OCI-M2 (cell line): ENCODE measurements at regions not wholly inside any gene's neighbourhood (a gene's known extent, or its start where the extent isn't known, plus 50 kb on each side); places are given as distances from the start of the nearest gene placed in this dataset.

Experiments
- DNase-seq: peaks from one replicate; lab custom pipeline; 2025; ENCODE audit not compliant: unreplicated experiment; lab: John Stamatoyannopoulos, UW

DNA sequence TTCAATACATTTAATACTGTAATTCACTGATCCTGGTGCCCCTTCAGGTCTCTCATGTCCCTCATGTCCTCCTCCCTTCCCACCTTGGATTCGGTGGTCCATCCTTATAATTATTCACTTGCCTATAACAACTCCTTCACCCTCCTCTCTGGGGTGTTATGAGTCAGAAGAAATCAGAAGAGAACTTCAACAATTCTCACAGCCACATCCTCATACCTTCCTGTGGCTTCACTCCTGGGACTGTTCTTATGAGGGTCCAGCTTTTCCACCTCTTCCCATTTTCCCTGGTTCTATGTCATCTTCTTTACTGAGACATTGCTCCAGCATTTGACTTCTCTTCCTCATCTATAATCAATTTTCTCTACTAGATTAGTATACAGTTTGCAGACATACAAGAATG lies 406.1 kb downstream of the NR2F1-AS1 start:
- DNase-seq, result no peak

- DNase-seq, result no peak
These were observed 415.5 kb downstream of the NR2F1-AS1 start for GRCh38 chr5:93165559-93165958.

- DNase-seq, result no peak
These were observed 416.3 kb downstream of the NR2F1-AS1 start for GRCh38 chr5:93164690-93165089.

- no peak for DNase-seq
These were observed 417.9 kb downstream of the NR2F1-AS1 start for GRCh38 chr5:93163010-93163663.

- no peak for DNase-seq
These were observed 419.1 kb downstream of the NR2F1-AS1 start for GRCh38 chr5:93161661-93162654.

DNA sequence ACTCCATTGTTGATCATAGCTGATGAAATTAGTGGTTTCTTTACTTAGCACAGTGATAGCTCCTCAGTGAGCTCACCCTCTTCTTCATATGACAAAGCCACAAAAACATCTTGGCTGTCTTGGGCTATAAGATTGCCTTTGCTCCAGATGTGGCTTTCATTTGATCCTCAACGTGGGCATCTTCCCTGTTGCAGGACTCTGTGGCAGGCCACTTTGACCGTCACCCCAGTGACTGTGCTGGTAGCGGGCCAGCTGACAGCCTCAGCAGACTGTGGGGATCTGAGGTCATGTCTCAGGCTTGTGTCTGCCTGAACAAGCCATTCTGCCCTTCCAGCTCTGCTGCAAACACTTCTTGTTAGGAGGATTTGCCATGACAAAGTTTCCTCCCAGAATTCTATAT lies 422.2 kb downstream of the NR2F1-AS1 start:
- DNase-seq, result no peak

DNA sequence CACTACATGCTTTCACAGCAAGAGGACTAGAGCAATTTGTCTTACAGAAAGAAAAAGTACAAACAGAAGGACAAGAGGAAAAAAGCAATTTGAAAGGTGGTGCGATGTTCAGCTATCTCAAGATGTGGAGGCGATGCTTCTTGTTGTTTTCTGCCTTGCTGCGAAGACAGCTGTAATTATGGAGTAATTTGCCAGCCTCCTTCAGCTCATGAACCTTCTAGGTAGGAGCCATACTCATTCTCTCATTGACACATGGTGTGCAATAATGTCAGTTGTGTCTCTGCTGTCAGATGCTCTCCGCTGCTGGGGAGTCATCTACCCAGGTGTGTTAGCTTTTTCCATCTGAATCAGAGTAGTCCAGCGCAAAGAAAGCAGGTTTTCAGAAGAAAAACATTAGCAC lies 424.5 kb downstream of the NR2F1-AS1 start:
- DNase-seq, result no peak

- no peak for DNase-seq
These were observed 426.5 kb downstream of the NR2F1-AS1 start for GRCh38 chr5:93154535-93154934.

GRCh38 chr5:93153461-93153860 lies 427.6 kb downstream of the NR2F1-AS1 start:
- DNase-seq, result no peak

GRCh38 chr5:93151896-93152295 lies 429.1 kb downstream of the NR2F1-AS1 start:
- no peak for DNase-seq

DNA sequence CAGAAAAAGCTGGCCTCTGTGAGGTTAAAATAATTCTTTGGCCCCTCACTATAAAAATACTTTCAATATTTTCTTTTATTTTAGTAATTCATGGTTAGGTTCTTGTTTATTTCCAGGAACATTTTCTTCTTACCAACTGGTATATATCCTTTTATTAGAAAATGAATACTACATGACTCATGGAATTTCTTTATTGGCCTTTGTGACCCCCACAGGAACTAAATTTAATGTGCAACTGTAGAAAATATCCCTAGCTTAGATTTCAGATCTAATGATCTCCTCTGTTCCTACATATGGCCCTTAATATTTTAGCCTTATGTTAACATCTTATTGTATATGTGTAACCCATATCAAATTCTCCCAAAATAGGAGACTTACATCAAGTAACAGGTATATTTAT lies 429.9 kb downstream of the NR2F1-AS1 start:
- no peak for DNase-seq

GRCh38 chr5:93150311-93151012 lies 430.6 kb downstream of the NR2F1-AS1 start:
- no peak for DNase-seq

DNA sequence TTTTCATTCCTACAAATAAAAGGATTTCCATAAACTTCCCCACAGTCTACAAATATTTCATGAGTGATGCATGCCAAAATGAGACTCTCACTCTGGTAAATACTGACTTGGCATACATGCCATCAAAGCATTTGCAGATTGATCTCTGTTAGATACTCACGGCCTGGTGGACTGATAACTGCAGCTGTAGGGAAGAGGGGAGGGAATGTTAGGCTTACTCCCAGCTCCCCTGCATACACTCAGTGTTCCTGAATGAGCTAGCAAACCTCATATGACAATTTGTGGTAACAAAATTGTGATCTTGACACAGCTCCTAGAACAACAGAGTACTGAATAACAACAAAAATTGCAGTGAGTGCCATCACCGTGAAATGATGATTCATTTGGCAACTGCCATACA lies 435.3 kb downstream of the NR2F1-AS1 start:
- no peak for DNase-seq

- no peak for DNase-seq
These were observed 436.0 kb downstream of the NR2F1-AS1 start for GRCh38 chr5:93145019-93145418.

GRCh38 chr5:93141969-93142368 lies 439.1 kb downstream of the NR2F1-AS1 start:
- no peak for DNase-seq

DNA sequence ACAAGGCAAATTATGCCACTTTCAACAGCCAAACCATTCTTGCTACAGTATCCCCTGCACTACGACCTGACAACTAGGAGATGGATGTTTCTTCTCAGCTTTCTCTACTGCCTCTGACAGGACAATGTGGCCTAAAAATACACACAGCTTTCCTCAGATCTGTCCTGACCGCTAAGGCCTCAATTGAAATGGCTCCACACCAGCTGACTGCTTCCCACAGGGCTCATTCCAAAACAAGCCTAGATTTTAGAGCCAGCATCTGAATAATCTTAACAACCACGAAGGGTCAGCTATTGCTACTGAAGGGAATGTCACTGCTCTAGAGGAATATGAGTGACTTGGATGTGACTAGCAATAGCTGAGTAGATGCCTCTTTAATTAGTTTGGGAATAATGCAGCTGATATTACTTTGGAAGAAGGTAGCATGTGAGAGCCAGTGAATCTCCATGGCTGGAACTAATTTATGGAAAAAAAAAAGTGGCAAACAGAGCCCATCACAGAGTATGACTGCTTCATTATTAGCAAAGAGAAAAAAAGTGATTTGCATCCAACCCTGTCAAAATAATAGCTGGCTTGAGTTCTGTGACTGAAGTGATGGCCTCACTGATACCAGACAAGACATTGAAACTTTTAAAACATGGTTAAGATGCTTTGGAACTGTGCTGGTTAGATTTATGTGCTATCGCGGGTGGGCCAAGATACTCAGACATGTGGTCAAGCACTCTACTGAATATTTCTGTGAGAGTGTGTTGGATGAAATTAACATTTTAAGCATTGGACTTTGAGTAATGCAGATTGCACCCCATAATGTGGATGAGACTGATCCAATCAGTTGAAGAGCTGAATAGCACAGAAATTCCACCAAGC lies 450.2 kb downstream of the NR2F1-AS1 start:
- DNase-seq, result no peak

DNA sequence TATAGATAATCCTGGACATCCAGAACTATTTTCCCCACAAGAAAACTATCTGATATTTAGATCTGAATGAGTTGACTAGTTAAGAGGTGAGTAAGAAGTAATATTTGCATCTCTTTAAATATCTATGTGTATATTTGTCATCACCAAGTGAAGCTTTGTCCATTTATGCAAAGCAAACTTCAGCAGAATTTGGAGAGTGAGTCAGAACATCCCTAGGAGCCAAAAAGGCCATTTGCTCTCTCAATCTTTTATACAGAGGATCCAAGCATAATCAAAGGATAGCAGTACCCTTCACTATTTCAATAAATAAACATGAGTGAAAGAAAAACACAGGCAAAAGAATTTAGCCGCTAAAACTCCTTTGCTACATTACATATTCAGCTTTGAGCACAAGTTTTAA lies 454.4 kb downstream of the NR2F1-AS1 start:
- DNase-seq, result no peak

GRCh38 chr5:93123127-93123526 lies 457.9 kb downstream of the NR2F1-AS1 start:
- DNase-seq, result no peak

DNA sequence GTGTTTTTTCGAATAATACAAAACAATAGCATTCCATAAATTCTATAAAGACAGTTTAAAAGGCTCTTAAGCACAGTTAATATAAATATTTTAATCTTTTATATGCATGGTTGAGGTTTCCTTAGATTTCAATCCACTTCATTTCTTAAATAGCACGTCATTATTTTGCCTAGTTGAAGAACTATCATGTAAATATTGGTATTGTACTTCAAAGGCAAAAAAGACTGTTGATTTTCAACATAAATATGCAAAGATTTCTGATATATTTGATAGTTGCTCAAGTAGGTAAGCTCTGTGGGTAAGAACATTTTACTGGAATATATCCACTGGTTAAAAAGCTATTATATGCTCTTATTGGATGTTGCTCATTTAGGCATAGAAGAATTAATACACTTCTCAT lies 458.6 kb downstream of the NR2F1-AS1 start:
- DNase-seq, result no peak

DNA sequence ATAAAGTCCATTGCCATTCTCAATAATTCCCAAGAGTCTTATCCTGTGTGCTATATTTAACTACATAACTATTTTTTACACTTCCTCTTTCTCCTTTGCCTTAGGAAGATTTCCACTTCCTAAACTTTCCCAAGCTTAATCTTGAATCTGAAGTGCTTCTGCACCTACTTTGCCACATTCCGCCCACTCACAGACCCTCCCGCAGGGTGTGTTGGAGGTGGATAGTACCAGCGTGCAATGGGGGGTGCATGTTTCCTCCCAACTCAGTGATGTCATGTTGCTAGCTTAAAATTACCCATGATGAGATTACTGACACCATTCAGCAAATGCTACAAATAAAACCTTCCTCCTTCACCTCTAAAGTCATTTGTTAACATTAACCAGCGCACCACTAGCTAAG lies 460.2 kb downstream of the NR2F1-AS1 start:
- DNase-seq, result no peak

GRCh38 chr5:93120051-93120450 lies 461.0 kb downstream of the NR2F1-AS1 start:
- DNase-seq, result no peak
